Osteoblast (primary cell): ENCODE measurements at regions not wholly inside any gene's neighbourhood (a gene's known extent, or its start where the extent isn't known, plus 50 kb on each side); places are given as distances from the start of the nearest gene placed in this dataset.

Source experiments
- DNase-seq: peaks from one replicate; pipeline ENCODE4 v3.0.0; 2011; ENCODE audit warnings: low spot score, mixed read lengths; ENCODE audit not compliant: insufficient read length; ENCODE audit errors: missing footprints
- H2AFZ ChIP-seq: 2 replicates; pipeline ENCODE4 v1.6.0; 2011; ENCODE audit warnings: mild to moderate bottlenecking, low read length
- H3K27ac ChIP-seq: 2 replicates; pipeline ENCODE4 v1.5.1; 2011; ENCODE audit warnings: mild to moderate bottlenecking, low read depth, low read length, moderate library complexity
- H3K27me3 ChIP-seq: 2 replicates; pipeline ENCODE4 v1.6.0; 2012; ENCODE audit warnings: mild to moderate bottlenecking, control low read depth, inconsistent platforms, low read length, moderate library complexity; ENCODE audit not compliant: insufficient read depth
- H3K36me3 ChIP-seq: 2 replicates; pipeline ENCODE4 v1.5.1; 2011; ENCODE audit warnings: mild to moderate bottlenecking, low read length, control low read depth, moderate library complexity; ENCODE audit not compliant: insufficient read depth
- H3K4me1 ChIP-seq: 2 replicates; pipeline ENCODE4 v1.5.1; 2011; ENCODE audit warnings: mild to moderate bottlenecking, low read length, control low read depth, moderate library complexity; ENCODE audit not compliant: insufficient read depth
- H3K4me2 ChIP-seq: 2 replicates; pipeline ENCODE4 v1.6.0; 2011; ENCODE audit warnings: mild to moderate bottlenecking, low read length; ENCODE audit not compliant: insufficient read depth
- H3K4me3 ChIP-seq: fragments of 200-600 bp; sonication (generic); 3 replicates; pipeline ENCODE4 v1.5.1; 2012; ENCODE audit warnings: mild to moderate bottlenecking, low read length, inconsistent platforms; ENCODE audit not compliant: insufficient read depth
- H3K79me2 ChIP-seq: 2 replicates; pipeline ENCODE4 v1.6.0; 2012; ENCODE audit warnings: mild to moderate bottlenecking, low read length, control low read depth, inconsistent platforms; ENCODE audit not compliant: insufficient read depth
- H3K9me3 ChIP-seq: 2 replicates; pipeline ENCODE4 v1.5.1; 2011; ENCODE audit warnings: low read depth, low read length, control low read depth
- H4K20me1 ChIP-seq: 2 replicates; pipeline ENCODE4 v1.6.0; 2012; ENCODE audit warnings: mild to moderate bottlenecking, low read length, control low read depth; ENCODE audit not compliant: insufficient read depth
- TF ChIP-seq, protein P1 (sequence below): IDR thresholded peaks from 2 replicates; pipeline ENCODE4 v1.5.1; 2011; ENCODE audit warnings: mild to moderate bottlenecking, low read depth, low read length, moderate library complexity; ENCODE audit errors: extremely low read depth

DNA sequence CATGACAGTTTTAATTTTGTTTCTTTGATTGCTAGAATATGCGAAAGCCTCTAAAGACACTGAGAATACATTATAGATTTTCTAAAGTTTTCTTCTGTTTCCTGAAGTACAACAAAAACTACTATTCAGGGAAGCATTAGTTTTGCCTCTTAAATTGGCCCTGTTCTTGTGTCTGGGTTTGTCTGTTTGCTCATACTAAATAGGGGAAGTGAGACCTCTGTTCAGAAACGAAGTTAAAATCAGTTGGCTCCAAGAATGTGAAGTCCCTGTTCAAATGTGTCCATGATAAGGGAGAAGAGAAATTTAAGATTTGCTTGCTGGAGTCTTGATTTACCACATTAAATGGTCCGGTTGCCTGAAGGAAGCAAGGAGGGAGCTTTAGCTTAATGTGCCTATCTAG is 327.3 kb upstream of the GBE1 start:
- no peaks in the 10 kb centered on the region for H3K79me2 ChIP-seq
- no peak for DNase-seq
- TF ChIP-seq, protein P1, sequence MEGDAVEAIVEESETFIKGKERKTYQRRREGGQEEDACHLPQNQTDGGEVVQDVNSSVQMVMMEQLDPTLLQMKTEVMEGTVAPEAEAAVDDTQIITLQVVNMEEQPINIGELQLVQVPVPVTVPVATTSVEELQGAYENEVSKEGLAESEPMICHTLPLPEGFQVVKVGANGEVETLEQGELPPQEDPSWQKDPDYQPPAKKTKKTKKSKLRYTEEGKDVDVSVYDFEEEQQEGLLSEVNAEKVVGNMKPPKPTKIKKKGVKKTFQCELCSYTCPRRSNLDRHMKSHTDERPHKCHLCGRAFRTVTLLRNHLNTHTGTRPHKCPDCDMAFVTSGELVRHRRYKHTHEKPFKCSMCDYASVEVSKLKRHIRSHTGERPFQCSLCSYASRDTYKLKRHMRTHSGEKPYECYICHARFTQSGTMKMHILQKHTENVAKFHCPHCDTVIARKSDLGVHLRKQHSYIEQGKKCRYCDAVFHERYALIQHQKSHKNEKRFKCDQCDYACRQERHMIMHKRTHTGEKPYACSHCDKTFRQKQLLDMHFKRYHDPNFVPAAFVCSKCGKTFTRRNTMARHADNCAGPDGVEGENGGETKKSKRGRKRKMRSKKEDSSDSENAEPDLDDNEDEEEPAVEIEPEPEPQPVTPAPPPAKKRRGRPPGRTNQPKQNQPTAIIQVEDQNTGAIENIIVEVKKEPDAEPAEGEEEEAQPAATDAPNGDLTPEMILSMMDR, result no peak
- H3K4me3 ChIP-seq, result no peak overlapping the region
- peak overlapping the region; percentile 84 for H2AFZ ChIP-seq
- no peaks in the 10 kb centered on the region for H3K36me3 ChIP-seq
- peak overlapping the region; percentile 72 for H3K27ac ChIP-seq
- H3K4me1 ChIP-seq, result peaks cover 8% of the 10 kb centered on the region
- H3K4me2 ChIP-seq, result no peak overlapping the region
- H4K20me1 ChIP-seq, result no peaks in the 10 kb centered on the region
- no peaks in the 10 kb centered on the region for H3K27me3 ChIP-seq
- H3K9me3 ChIP-seq, result no peaks in the 10 kb centered on the region

DNA sequence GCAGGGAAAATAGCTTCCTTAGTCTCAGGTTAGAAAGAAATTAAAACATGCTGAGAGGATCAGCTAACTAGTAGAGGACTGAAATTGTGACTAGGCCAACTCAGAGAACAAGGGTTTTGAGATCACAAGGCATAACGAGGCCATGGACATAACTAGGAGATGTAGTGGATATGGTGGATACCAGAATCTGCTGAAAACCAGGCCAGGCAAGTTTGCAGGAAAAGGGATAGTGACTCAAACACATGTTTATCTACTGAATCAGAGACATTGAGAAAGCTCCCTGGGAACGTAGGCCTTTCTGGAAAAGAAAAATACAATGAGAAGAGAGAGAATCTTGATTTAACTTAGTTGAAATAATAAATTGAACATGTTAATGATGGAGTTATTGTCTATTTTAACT is 326.5 kb upstream of the GBE1 start:
- H3K4me3 ChIP-seq, result no peak overlapping the region
- H2AFZ ChIP-seq, result peak overlapping the region; percentile 48
- no peaks in the 10 kb centered on the region for H3K9me3 ChIP-seq
- no peaks in the 10 kb centered on the region for H3K27me3 ChIP-seq
- peak overlapping the region; percentile 72 for H3K27ac ChIP-seq
- peak overlapping the region; percentile 9 for H3K4me2 ChIP-seq
- H3K79me2 ChIP-seq, result no peaks in the 10 kb centered on the region
- peak; percentile 77 for DNase-seq
- TF ChIP-seq, protein P1, result no peak
- no peaks in the 10 kb centered on the region for H3K36me3 ChIP-seq
- H4K20me1 ChIP-seq, result no peaks in the 10 kb centered on the region
- H3K4me1 ChIP-seq, result peaks cover 8% of the 10 kb centered on the region

DNA sequence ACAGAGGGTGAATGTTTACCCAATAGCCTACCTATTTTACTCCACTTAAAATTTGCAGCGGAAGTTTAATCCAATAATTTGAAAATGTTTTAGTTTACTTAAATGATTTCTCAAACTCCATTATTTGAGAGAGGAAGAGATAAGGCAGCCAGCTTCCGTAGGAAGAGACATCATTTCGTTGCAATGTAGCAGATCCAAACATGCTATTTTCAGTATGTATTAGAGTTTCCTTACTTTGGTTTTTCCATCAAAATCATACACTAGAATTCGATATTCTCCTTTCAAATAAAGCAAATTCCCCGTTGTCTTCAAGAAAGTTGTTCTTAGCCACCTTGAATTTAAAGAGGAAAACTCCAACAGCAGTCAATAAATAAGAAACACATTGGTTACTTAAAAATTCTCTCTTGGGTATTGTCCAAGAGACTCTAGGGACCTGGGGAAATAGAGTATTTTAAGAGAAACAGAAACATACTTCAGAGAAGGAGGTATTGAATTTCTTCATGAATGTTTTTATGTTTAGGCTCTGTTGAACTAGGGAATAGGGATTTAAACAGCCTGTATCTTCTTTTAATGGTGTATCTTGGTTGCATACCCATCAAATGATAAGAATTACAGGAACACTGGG is 324.5 kb upstream of the GBE1 start:
- Histone ChIP-seq H4K20me1 (no peaks in the 10 kb centered on the region), H3K27ac (no peak overlapping the region), H3K79me2 (no peaks in the 10 kb centered on the region), H3K4me3 (no peak overlapping the region), H3K4me1 (peaks cover 11% of the 10 kb centered on the region), H3K4me2 (no peak overlapping the region), H3K27me3 (no peaks in the 10 kb centered on the region), H3K36me3 (no peaks in the 10 kb centered on the region), H2AFZ (no peak overlapping the region), H3K9me3 (no peaks in the 10 kb centered on the region)
- TF ChIP-seq, protein P1, result no peak
- DNase-seq, result no peak

DNA sequence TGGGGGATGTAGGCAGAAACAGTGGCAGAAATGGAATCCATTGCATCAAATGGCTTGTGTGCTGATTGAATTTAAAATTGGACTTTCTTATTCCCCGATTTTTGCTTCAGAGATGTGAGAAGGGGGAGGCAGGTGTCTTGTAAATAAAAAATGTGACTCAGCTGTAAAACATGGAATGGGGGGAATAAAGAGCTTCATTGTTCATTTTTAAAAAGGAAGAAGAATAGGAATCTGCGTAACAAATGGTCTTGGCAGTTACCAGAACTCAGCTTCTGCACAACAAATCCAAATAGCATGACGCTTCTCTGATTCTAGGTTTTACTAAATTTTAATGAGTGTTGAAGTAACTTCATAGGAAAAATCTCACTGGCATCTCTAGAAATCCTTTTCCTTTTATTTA is 323.9 kb upstream of the GBE1 start:
- H3K4me2 ChIP-seq, result no peak overlapping the region
- H3K9me3 ChIP-seq, result no peaks in the 10 kb centered on the region
- TF ChIP-seq, protein P1, result no peak
- H3K36me3 ChIP-seq, result no peaks in the 10 kb centered on the region
- peaks cover 17% of the 10 kb centered on the region for H3K4me1 ChIP-seq
- DNase-seq, result no peak
- H3K79me2 ChIP-seq, result no peaks in the 10 kb centered on the region
- no peak overlapping the region for H2AFZ ChIP-seq
- no peak overlapping the region for H3K4me3 ChIP-seq
- no peaks in the 10 kb centered on the region for H3K27me3 ChIP-seq
- H3K27ac ChIP-seq, result no peak overlapping the region
- no peaks in the 10 kb centered on the region for H4K20me1 ChIP-seq
